Right lobe of liver (tissue), 6 donors: ENCODE measurements at regions not wholly inside any gene's neighbourhood (a gene's known extent, or its start where the extent isn't known, plus 50 kb on each side); places are given as distances from the start of the nearest gene placed in this dataset.

Source experiments
- ATAC-seq, 4 donors: fragments of 200-7000 bp; cut with Tn5 transposase; one replicate each; pipeline ENCODE4 v1.9.1; 2020; ENCODE audit warnings: mild to moderate bottlenecking in 4 of 4, moderate library complexity in 4 of 4
- DNase-seq, 3 donors: peaks; one replicate each; pipeline ENCODE4 v3.0.0-alpha.2; 2020
- H3K27ac ChIP-seq, 3 donors: fragments of 200-600 bp; one replicate each; pipeline ENCODE4 v1.8.0; 2022
- H3K27me3 ChIP-seq, 2 donors: fragments of 200-600 bp; one replicate each; pipeline ENCODE4 v1.8.0; 2022
- H3K36me3 ChIP-seq, 4 donors: fragments of 200-600 bp; sonication (generic) in 1 of 4; one replicate each; pipeline versions ENCODE4 v1.5.1 to v1.8.0; 2017 to 2022; ENCODE audit warnings: control low read depth in 1 of 4
- H3K4me1 ChIP-seq, 4 donors: fragments of 200-600 bp; sonication (generic) in 1 of 4; one replicate each; pipeline versions ENCODE4 v1.5.1 to v1.8.0; 2017 to 2022; ENCODE audit warnings: control low read depth in 1 of 4
- H3K4me3 ChIP-seq, 3 donors: fragments of 200-600 bp; one replicate each; pipeline ENCODE4 v1.8.0; 2022
- H3K9me3 ChIP-seq, 4 donors: fragments of 200-600 bp; sonication (generic) in 1 of 4; one replicate each; pipeline versions ENCODE4 v1.5.1 to v1.8.0; 2017 to 2022; ENCODE audit warnings: control low read depth in 1 of 4
- POLR2A ChIP-seq: fragments of 450-650 bp; IDR thresholded peaks from one replicate; pipeline ENCODE4 v1.6.1; 2017; ENCODE audit warnings: antibody characterized with exemption, mild to moderate bottlenecking
- WGBS: methylation state at CpG from one replicate; pipeline ENCODE4 v1.1.6; 2018; ENCODE audit warnings: low coverage, low lambda C conversion rate; ENCODE audit not compliant: insufficient coverage; ENCODE audit errors: missing lambda C conversion rate; 5-methylcytosine and 5-hydroxymethylcytosine counted together
- intact Hi-C, 2 donors: fragments of 100-400 bp; cut with DNase I; formaldehyde crosslinking; loops; one replicate each; pipeline versions ENCODE4 v1.11.2 to v1.14.1; 2022
- TF ChIP-seq, protein P1 (sequence below), 4 donors: fragments of 200-600 bp in 3 of 4; fragments of 450-650 bp in 1 of 4; IDR thresholded peaks; one replicate each; pipeline versions ENCODE4 v1.5.1 to v1.8.0; 2016 to 2022; ENCODE audit warnings: antibody characterized with exemption in 4 of 4, mild to moderate bottlenecking in 2 of 4
- donor health status: DM: no; HTN: yes; CAD: no.
- donor health status: DM: no; HTN: no; CAD: no.
- donor health status: DM: no; HTN: no; CAD: no.
- donor health status: DM: no; HTN: yes; CAD: no.
- donor health status: DM: no; HTN: yes; CAD: no.

DNA sequence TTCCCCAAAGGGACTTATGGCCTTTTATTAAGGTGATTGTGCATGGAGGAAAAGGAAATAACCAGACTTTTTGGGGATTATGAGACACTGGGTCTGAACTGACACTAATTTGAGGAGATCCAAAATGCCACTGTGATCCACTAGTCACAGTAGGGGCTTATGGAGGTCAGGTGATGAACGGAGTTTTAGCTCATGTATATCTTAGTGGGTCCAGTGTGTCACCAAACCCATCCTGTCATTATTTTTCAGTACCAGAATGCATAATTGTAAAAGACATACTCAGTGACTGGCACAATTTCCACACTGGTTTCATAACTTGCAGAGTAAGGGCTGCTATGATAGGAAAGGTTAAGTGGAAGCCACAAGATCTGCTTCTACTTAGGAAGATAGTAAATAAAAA, 131.3 kb downstream of the RTL3 start:
- Histone ChIP-seq H3K9me3 (no peaks in the 10 kb centered on the region), H3K36me3 (no peaks in the 10 kb centered on the region), H3K27ac (no peak overlapping the region), H3K27me3 (no peaks in the 10 kb centered on the region), H3K4me1 (no peaks in the 10 kb centered on the region), H3K4me3 (no peak overlapping the region)
- WGBS, result 11% methylated on average over 1 of the region's 1 CpG
- intact Hi-C loops, result no loop called here
- ATAC-seq (no peak), DNase-seq (no peak)
- no peak for TF ChIP-seq POLR2A
- TF ChIP-seq, protein P1, sequence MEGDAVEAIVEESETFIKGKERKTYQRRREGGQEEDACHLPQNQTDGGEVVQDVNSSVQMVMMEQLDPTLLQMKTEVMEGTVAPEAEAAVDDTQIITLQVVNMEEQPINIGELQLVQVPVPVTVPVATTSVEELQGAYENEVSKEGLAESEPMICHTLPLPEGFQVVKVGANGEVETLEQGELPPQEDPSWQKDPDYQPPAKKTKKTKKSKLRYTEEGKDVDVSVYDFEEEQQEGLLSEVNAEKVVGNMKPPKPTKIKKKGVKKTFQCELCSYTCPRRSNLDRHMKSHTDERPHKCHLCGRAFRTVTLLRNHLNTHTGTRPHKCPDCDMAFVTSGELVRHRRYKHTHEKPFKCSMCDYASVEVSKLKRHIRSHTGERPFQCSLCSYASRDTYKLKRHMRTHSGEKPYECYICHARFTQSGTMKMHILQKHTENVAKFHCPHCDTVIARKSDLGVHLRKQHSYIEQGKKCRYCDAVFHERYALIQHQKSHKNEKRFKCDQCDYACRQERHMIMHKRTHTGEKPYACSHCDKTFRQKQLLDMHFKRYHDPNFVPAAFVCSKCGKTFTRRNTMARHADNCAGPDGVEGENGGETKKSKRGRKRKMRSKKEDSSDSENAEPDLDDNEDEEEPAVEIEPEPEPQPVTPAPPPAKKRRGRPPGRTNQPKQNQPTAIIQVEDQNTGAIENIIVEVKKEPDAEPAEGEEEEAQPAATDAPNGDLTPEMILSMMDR (IDR thresholded peaks at IDR 0.05), result no peak

DNA sequence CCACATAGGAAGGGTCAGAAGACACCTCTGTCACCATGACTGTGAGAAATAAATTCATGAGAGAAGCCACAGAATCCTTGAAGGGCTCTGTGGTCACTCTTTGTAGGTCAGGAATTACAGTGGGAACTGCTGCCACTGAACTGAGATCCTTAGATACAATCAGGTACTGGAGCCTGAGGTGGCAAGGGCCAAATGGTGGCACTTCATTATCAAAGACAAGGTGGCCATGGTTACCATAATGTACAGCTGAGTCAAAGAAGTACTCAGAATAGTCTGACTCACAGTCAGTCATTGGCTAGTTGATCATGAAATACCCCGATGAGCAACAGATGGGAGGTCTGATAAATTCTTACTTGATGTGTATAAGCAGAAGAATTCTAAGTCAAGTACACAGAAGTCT, 131.9 kb downstream of the RTL3 start:
- Histone ChIP-seq H3K4me3 (no peak overlapping the region), H3K27me3 (no peaks in the 10 kb centered on the region), H3K36me3 (no peaks in the 10 kb centered on the region), H3K27ac (no peak overlapping the region), H3K4me1 (no peaks in the 10 kb centered on the region), H3K9me3 (no peaks in the 10 kb centered on the region)
- intact Hi-C loops, result no loop called here
- DNase-seq, result no peak
- TF ChIP-seq, protein P1 (IDR thresholded peaks at IDR 0.05), result no peak
- no peak for TF ChIP-seq POLR2A
- ATAC-seq, result no peak
- 57% methylated on average over 1 of the region's 1 CpG for WGBS

DNA sequence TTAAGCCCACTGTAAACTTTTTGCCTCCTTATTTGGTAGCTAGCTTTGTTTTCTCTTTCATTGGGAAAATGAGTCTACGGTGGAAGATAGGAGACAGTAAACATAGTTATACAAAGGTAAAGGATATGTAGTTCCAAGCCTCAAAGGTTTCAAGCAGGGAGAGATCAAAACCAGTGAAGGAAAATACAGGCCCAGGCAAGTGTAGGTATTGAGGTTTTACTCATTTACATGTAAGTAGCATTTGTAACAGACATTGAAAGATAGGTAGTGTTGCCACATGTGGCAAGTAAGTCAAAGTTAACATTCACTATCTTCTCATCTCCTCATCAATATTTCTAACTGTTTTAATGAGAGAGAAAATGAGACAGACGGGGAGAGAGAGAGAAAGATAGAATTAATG, 136.5 kb downstream of the RTL3 start:
- 50% methylated on average over 2 of the region's 2 CpGs for WGBS
- no peak for ATAC-seq

DNA sequence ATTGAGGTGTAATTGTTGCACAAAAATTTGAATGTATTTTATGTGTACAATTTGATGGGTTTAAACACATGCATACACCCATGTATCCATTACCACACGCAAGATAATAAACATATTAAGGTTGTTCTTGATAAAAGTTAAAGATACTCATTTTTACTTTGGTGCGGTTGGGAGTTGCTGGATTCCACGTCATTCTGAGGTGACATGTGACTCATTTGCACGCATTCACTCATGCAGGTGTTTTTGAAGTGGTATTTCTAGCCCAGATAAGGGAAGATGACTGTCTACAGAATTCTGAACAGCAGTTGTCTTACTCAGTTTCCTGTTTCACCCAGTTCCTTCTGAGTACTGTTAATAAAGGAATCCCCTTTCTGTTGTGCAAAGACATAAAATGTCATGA, 142.0 kb downstream of the RTL3 start:
- ATAC-seq (no peak), DNase-seq (no peak)
- no peak overlapping the region for H3K27ac ChIP-seq
- H3K4me1 ChIP-seq, result no peaks in the 10 kb centered on the region
- TF ChIP-seq POLR2A, result no peak
- TF ChIP-seq, protein P1 (IDR thresholded peaks at IDR 0.05), result no peak
- intact Hi-C loops, result no loop called here
- H3K9me3 ChIP-seq, result no peaks in the 10 kb centered on the region
- H3K27me3 ChIP-seq, result no peaks in the 10 kb centered on the region
- H3K4me3 ChIP-seq, result no peak overlapping the region
- WGBS, result 47% methylated on average over 4 of the region's 4 CpGs
- no peaks in the 10 kb centered on the region for H3K36me3 ChIP-seq

More for the DNA sequence above, 136.5 kb downstream of the RTL3 start:
- no peak for TF ChIP-seq POLR2A
- TF ChIP-seq, protein P1 (IDR thresholded peaks at IDR 0.05), result no peak
- no peak overlapping the region for H3K4me3 ChIP-seq
- no peaks in the 10 kb centered on the region for H3K9me3 ChIP-seq
- no peak for DNase-seq
- intact Hi-C loops, result no loop called here
- no peaks in the 10 kb centered on the region for H3K36me3 ChIP-seq
- no peak overlapping the region for H3K27ac ChIP-seq
- no peaks in the 10 kb centered on the region for H3K4me1 ChIP-seq
- H3K27me3 ChIP-seq, result no peaks in the 10 kb centered on the region

DNA sequence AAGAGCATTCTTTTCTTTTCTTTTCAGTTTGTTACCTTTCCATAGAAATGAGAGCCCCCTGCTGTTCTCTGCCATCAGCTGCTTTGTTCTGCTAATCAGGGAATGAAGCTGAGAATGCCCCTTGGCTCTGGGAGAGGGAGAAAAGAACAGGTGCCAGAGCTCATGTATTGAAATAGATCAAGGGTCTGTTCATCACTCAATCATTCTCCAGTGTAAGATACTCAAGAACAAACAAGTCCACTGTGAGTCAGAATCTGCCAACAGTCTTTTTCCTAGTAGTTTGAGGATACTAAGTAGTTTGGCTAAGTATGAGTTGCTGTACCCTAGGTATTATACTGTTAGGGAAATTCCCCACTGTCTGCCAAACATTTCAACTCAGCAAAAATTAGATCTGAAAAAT, 144.3 kb downstream of the RTL3 start:
- Histone ChIP-seq H3K9me3 (no peaks in the 10 kb centered on the region), H3K4me1 (no peaks in the 10 kb centered on the region), H3K27me3 (no peaks in the 10 kb centered on the region), H3K36me3 (no peaks in the 10 kb centered on the region), H3K27ac (no peak overlapping the region), H3K4me3 (no peak overlapping the region)
- intact Hi-C loops, result no loop called here
- DNase-seq (no peak), ATAC-seq (no peak)
- TF ChIP-seq, protein P1 (IDR thresholded peaks at IDR 0.05), result no peak
- TF ChIP-seq POLR2A, result no peak
